Mucosa of rectum (tissue), 2 donors: ENCODE measurements at regions not wholly inside any gene's neighbourhood (a gene's known extent, or its start where the extent isn't known, plus 50 kb on each side); places are given as distances from the start of the nearest gene placed in this dataset.
"Not testable (repeated sequence)": the region's sequence is repeated elsewhere in the genome, so short reads cannot be mapped to it uniquely, and the experiment has no call there.

Source experiments
- H3K27ac ChIP-seq, 2 donors: one replicate each; pipeline ENCODE4 v1.7.0; 2013; ENCODE audit warnings: inconsistent platforms in 2 of 2, low read depth in 2 of 2, low read length in 2 of 2
- H3K27me3 ChIP-seq, 2 donors: one replicate each; pipeline ENCODE4 v1.7.0; 2013; ENCODE audit warnings: low read length in 2 of 2; ENCODE audit not compliant: control insufficient read depth in 2 of 2, insufficient read depth in 2 of 2
- H3K36me3 ChIP-seq, 2 donors: one replicate each; pipeline ENCODE4 v1.7.0; 2013; ENCODE audit warnings: low read length in 2 of 2; ENCODE audit not compliant: control insufficient read depth in 2 of 2, insufficient read depth in 2 of 2
- H3K4me1 ChIP-seq, 2 donors: one replicate each; pipeline ENCODE4 v1.7.0; 2013; ENCODE audit warnings: low read length in 2 of 2, mild to moderate bottlenecking in 1 of 2; ENCODE audit not compliant: control insufficient read depth in 2 of 2, insufficient read depth in 2 of 2
- H3K4me3 ChIP-seq, 2 donors: one replicate each; pipeline ENCODE4 v1.7.0; 2013; ENCODE audit warnings: low read length in 2 of 2
- H3K9ac ChIP-seq, 2 donors: one replicate each; pipeline ENCODE4 v1.7.0; 2013; ENCODE audit warnings: low read length in 2 of 2, low read depth in 1 of 2, mild to moderate bottlenecking in 1 of 2
- H3K9me3 ChIP-seq, 2 donors: one replicate each; pipeline ENCODE4 v1.7.0; 2013; ENCODE audit warnings: low read length in 2 of 2; ENCODE audit not compliant: control insufficient read depth in 2 of 2
- donor health status: healthy.
- donor health status: Normal muscosa, but diverticular disease.

DNA sequence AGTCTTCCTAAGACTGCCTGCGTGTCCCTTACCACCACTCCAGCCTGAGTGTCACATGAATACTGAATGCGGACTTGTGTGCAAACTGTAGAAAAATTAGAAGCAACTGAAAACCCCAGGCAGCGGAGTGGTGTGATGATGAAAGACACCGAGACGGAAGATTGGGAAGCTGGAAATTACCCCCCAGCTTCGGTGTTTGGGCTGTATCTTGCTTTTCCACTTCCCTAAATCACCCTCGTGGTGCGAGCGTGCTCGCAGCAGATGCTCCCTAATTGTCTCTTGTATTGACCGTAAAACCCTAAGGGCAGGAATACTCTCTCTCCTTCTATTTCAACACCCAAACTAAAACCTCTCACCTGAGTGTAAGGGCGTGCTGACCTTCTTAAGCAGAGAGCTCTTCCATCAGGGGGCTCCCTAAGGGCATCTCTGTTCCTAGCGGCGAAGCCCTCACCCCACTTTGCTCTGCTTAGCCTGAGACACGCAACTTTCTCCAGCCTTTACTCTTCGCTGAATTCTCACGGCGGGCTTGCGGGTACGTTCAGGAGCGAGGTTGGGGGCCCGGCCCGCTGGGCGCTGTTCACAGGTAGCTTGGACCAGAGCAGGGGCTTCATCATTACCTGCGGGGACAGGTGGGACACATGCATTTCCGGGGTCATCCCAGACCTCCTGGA lies 62.4 kb downstream of the CRYBB2 start:
- Histone ChIP-seq H3K9me3 (no peaks in the 10 kb centered on the region), H3K4me3 (no peak overlapping the region), H3K27me3 (peaks cover 14 to 19% of the 10 kb centered on the region in 2 donors), H3K27ac (no peak overlapping the region), H3K9ac (no peak overlapping the region), H3K4me1 (no peaks in the 10 kb centered on the region), H3K36me3 (no peaks in the 10 kb centered on the region)

DNA sequence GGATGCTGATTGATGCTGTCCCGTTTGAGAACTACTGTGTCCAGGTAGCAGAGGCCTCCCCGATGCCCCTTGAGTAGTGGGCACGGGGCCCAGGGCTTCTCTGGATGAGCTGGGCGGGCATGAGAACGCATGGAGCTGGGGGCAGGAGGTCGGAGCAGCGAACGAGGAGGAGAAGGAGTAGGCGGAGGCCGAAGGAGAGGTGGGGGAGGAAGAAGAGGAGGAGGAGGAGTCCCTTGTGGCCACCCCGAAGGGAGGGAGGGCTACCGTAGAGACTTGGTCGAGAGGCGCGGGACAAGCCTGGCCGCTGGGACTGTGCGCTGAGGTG lies 62.9 kb downstream of the CRYBB2 start:
- Histone ChIP-seq H3K9me3 (no peaks in the 10 kb centered on the region), H3K36me3 (no peaks in the 10 kb centered on the region), H3K4me1 (no peaks in the 10 kb centered on the region), H3K9ac (no peak overlapping the region), H3K27ac (no peak overlapping the region), H3K4me3 (no peak overlapping the region), H3K27me3 (peaks cover 14 to 19% of the 10 kb centered on the region in 2 donors)

DNA sequence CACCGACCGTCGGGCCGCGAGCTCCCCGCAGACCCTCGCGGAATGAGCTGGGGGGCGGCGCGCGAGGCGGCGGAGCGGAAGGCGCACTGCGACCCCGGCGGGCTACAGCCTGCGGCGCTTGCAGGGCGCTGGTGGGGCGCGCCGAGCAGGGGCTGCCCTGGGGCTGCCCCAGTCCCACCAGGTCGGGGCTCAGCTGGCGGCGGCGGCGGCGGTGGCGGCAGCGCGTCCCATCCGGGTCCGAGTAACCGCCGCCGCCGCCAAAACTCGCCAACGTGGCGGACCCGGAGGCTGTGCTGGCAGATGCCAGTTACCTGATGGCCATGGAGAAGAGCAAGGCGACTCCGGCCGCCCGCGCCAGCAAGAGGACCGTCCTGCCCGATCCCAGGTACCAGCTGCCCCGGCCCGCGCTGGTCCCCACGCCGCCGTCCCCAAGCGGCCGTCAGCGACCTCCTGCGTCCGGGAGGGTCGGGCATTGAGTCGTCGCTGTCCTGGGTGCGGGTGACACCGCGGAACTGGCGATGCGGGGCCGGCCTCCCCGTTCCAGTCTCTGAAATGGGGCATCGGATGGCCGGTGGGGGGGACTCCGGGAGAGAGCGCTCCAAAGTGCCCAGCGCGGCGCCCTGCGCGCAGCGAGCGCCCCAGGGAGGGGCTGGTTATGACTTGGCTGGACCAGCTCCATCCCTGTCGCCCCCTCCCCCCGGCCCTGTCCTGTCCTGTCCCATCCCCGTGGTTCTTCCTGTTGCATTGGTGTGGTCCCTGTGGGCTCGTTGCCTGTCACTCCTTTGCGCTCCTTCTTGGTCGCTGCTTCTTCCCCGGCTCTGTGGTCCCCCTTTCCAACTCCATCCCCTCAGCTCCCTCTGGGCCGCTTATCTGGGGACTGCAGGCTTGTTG lies 63.5 kb downstream of the CRYBB2 start:
- no peaks in the 10 kb centered on the region for H3K36me3 ChIP-seq
- H3K27me3 ChIP-seq: peaks cover 14 to 19% of the 10 kb centered on the region in 2 donors
- H3K27ac ChIP-seq: no peak overlapping the region
- H3K9me3 ChIP-seq: no peaks in the 10 kb centered on the region
- H3K4me1 ChIP-seq: no peaks in the 10 kb centered on the region
- no peak overlapping the region for H3K9ac ChIP-seq
- H3K4me3 ChIP-seq: no peak overlapping the region

DNA sequence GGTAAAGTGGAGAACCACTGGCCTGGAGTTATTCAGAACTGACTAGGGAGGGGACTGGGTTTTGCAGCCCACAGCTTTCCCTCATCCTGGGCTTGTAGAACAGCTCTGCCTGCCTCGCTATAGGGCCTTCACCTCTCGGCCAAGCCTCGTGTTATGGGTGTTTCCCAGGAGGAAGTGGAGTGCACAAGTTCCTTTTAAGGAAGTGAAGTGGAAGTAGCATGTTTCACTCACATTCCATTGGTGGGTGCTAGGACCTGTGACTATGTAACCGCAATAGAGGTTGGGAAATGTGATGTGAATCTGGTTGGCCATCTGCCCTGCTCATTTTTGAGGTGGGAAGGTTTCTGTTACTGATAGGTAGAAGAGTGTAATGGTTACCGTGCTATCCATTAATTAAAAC lies 69.0 kb downstream of the CRYBB2 start:
- H3K27me3 ChIP-seq, H3K9ac ChIP-seq, H3K4me3 ChIP-seq, H3K9me3 ChIP-seq, H3K4me1 ChIP-seq, H3K27ac ChIP-seq, H3K36me3 ChIP-seq: not testable (repeated sequence)

DNA sequence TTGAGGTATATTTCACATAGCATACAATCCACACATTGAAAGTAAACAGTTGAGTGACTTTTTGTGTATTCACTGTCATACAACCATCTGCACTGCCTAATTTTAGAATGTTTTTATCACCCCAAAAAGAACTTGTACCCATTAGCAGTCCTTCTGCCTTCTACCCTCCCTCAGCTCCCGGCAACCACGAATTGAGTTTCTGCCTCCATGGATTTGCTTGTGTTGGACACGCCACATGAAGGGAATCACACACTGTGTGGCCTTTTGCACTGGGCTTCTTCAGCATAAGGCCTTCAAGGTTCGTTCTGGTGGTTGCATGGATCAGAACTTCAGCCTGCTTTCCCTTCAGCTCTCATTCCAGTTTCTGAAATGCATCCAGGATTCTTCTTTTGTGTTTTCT lies 82.5 kb downstream of the CRYBB2 start:
- H3K4me1 ChIP-seq: not testable (repeated sequence)

DNA sequence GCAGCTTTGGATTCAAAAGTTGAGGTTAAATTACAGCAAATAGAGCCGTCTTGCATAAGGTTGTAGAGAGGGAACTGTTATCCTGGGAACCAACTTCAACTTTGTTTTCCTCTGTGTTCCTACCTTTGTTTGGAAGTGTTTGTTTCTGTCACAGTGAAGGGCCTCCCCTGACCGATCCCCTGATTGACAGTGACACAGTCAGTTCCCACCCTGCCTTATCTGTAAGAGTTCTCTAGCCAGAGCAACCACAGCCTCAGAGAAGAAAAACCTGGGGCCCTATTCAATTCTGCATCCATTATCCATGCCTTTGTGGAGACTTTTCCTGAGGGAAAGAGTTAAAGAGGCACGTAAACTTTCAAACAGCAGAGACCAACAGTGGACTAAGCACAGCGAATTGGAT lies 90.1 kb downstream of the CRYBB2 start:
- not testable (repeated sequence) for H3K9me3 ChIP-seq, H3K9ac ChIP-seq, H3K36me3 ChIP-seq, H3K27ac ChIP-seq, H3K4me3 ChIP-seq, H3K4me1 ChIP-seq, H3K27me3 ChIP-seq

More for the DNA sequence above, 82.5 kb downstream of the CRYBB2 start:
- H3K36me3 ChIP-seq, H3K27me3 ChIP-seq, H3K27ac ChIP-seq, H3K9ac ChIP-seq, H3K4me3 ChIP-seq, H3K9me3 ChIP-seq: not testable (repeated sequence)

DNA sequence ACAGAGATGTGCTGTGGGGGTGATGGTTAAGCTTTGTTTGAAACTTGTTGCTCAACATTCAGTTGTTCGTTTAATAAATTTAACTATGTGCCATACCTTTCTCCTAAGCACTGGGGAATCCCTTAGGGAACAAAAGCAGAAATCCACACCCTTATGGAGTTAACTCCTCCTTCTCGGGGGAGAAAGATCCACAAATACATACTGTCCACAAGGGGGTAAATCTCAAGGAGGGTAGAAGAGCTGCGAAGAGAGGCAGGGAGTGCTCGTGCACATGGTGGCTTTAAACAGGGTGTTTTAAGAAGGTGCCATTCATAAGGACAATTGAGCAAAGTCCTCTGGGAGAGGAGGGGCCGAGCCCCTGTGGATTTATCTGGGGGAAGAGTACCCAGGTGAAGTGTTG lies 92.5 kb downstream of the CRYBB2 start:
- H3K27me3 ChIP-seq, H3K27ac ChIP-seq, H3K9ac ChIP-seq, H3K9me3 ChIP-seq, H3K4me1 ChIP-seq, H3K36me3 ChIP-seq, H3K4me3 ChIP-seq: not testable (repeated sequence)

DNA sequence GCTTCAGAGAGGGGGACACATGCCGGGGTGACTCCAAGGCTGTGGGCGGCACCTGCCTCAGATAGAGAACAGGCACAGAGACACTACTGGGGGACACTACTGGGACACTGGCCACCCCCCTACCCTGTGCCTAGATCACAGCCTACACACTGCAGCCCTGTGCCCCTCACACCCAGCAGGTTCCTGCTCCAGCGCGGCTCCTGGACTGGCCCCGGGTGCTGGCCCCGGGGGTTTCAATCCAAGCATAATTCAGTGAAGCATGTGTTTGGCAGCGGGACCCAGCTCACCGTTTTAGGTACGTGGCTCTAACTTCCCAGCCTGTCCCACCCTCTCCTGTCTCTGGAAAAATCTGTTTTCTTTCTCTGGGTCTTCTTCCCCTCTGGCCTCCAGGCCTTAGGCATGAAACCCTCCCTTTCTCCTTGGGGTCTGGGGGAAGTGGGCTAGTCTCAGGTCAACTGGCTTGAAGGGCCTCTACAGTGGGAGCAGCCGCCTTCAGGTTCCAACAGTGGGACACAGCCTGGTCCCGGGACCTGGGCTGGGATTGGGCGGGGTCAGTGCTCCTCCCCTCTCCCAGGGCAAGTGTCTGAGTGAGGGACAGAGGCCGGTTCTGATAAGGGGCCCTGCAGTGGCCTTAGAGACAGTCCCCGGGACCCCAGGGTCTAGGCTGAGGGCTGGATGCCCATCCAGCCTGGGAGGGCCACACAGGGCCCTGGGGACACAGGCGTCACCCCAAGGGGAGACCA lies 98.8 kb downstream of the CRYBB2 start:
- no peaks in the 10 kb centered on the region for H3K36me3 ChIP-seq
- H3K9ac ChIP-seq: no peak overlapping the region
- no peak overlapping the region for H3K4me3 ChIP-seq
- H3K9me3 ChIP-seq: no peaks in the 10 kb centered on the region
- no peak overlapping the region for H3K27ac ChIP-seq
- H3K27me3 ChIP-seq: no peaks in the 10 kb centered on the region
- H3K4me1 ChIP-seq: no peaks in the 10 kb centered on the region

DNA sequence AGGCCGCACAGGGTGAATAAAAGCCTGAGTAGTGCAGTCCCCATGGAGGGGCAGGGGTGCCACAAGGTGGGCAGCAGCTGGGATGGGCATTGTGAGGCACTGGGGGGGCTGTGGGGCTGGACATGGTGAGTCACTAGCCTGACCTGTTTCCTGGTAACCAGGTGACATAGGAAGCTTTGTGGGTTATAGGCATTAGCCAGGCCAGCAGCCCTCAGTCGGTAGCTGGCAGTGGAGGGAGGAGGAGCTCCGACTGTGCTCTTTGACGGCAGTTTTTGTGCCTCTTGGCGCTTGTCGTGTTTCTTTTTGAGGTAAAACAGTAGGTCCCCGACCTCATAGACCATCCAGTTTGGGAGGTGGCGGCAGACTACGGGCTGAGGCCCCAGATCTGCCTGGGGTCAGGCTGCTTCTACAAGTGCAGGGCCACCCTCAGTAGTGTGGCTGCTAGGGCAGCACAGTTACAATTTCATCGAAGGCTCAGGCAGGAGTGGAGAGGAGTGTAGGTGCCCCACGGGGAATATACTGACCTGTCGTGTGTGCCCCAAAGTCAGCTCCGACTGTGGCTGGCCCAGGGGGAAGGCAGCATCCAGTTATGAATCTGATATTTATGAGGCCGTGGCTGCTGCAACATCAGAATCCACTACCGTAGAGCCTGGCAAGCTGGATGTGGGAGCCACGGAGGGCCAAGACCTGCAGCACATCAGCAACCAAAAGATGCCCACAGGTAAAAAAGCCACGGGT lies 107.7 kb downstream of the CRYBB2 start:
- Histone ChIP-seq H3K9me3 (no peaks in the 10 kb centered on the region), H3K9ac (no peak overlapping the region), H3K27me3 (no peaks in the 10 kb centered on the region)

DNA sequence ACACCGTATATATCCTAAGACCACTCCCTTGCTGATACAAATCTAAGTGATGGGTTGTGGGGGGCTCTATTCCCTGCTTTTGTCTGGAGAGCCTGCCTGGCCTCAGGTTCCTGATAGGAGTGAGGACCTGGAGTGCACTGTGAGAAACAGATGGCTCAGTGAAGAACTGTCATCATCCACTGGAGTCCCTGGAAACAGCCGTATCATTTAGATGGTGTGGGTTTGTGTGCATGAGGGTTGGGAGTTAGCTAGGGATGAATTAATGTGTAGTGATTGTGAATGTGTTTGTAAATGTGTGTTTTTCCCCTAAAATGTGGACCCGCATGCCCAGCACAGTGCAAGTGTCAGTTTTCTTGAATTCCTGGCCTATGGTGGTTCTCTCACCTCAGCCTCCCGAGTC lies 111.6 kb downstream of the CRYBB2 start:
- Histone ChIP-seq H3K4me1 (no peaks in the 10 kb centered on the region), H3K9ac (no peak overlapping the region), H3K36me3 (no peaks in the 10 kb centered on the region), H3K4me3 (no peak overlapping the region), H3K27me3 (no peaks in the 10 kb centered on the region), H3K27ac (no peak overlapping the region), H3K9me3 (no peaks in the 10 kb centered on the region)

More for the DNA sequence above, 107.7 kb downstream of the CRYBB2 start:
- H3K36me3 ChIP-seq: no peaks in the 10 kb centered on the region
- H3K27ac ChIP-seq: no peak overlapping the region
- no peaks in the 10 kb centered on the region for H3K4me1 ChIP-seq
- H3K4me3 ChIP-seq: no peak overlapping the region
